ENCODE measurements at regions not wholly inside any gene's neighbourhood (a gene's known extent, or its start where the extent isn't known, plus 50 kb on each side); places are given as distances from the start of the nearest gene placed in this dataset.

GRCh38 chr13:65638572-65639168 is 1591.5 kb downstream of the PCDH9 start:
- no peaks in the 10 kb centered on the region for H3K36me3 ChIP-seq

GRCh38 chr13:65633806-65634205 is 1596.3 kb downstream of the PCDH9 start:
- H3K36me3 ChIP-seq = no peaks in the 10 kb centered on the region
- 43 to 93% methylated on average over 1 of the region's 1 CpG for WGBS, 2 donors (ENCODE audit: low coverage in 1 of 2)
- no peak for ATAC-seq
- no peaks in the 10 kb centered on the region for H3K9me3 ChIP-seq
- H3K27ac ChIP-seq = no peak overlapping the region
- no peak for TF ChIP-seq EP300 (IDR thresholded peaks at IDR 0.05)
- no peak for TF ChIP-seq POLR2AphosphoS5 (IDR thresholded peaks at IDR 0.05)
- no peak for TF ChIP-seq CTCF (IDR thresholded peaks at IDR 0.05)
- TF ChIP-seq POLR2A (IDR thresholded peaks at IDR 0.05) = no peak
- H3K4me3 ChIP-seq = no peak overlapping the region
- no peaks in the 10 kb centered on the region for H3K27me3 ChIP-seq
- H3K4me1 ChIP-seq = no peaks in the 10 kb centered on the region

More at GRCh38 chr13:65638572-65639168, 1591.5 kb downstream of the PCDH9 start:
- no peaks in the 10 kb centered on the region for H3K4me1 ChIP-seq
- H3K4me3 ChIP-seq = no peak overlapping the region
- H3K9me3 ChIP-seq = no peaks in the 10 kb centered on the region
- no peak overlapping the region for H3K27ac ChIP-seq
- ATAC-seq = no peak
- WGBS, 2 donors (ENCODE audit: low coverage in 1 of 2) = 20 to 35% methylated on average over 2 of the region's 2 CpGs
- H3K27me3 ChIP-seq = no peaks in the 10 kb centered on the region
- no peak for TF ChIP-seq POLR2AphosphoS5 (IDR thresholded peaks at IDR 0.05)
- TF ChIP-seq CTCF (IDR thresholded peaks at IDR 0.05) = peak; percentile 33 to 52 (median 38)
- no peak for TF ChIP-seq POLR2A (IDR thresholded peaks at IDR 0.05)
- TF ChIP-seq EP300 (IDR thresholded peaks at IDR 0.05) = no peak

GRCh38 chr13:65631078-65631477 is 1599.1 kb downstream of the PCDH9 start:
- no peak overlapping the region for H3K4me3 ChIP-seq
- no peak for TF ChIP-seq POLR2A (IDR thresholded peaks at IDR 0.05)
- no peak for TF ChIP-seq EP300 (IDR thresholded peaks at IDR 0.05)
- TF ChIP-seq CTCF (IDR thresholded peaks at IDR 0.05) = no peak
- no peak for TF ChIP-seq POLR2AphosphoS5 (IDR thresholded peaks at IDR 0.05)
- H3K4me1 ChIP-seq = no peaks in the 10 kb centered on the region
- no peaks in the 10 kb centered on the region for H3K36me3 ChIP-seq
- ATAC-seq = no peak
- no peak overlapping the region for H3K27ac ChIP-seq
- H3K27me3 ChIP-seq = no peaks in the 10 kb centered on the region
- 70 to 85% methylated on average over 2 of the region's 2 CpGs for WGBS, 2 donors (ENCODE audit: low coverage in 1 of 2)
- H3K9me3 ChIP-seq = no peaks in the 10 kb centered on the region

- no peak for ATAC-seq
- Histone ChIP-seq H3K27me3 (no peaks in the 10 kb centered on the region), H3K4me1 (no peaks in the 10 kb centered on the region), H3K4me3 (no peak overlapping the region), H3K9me3 (no peaks in the 10 kb centered on the region), H3K27ac (no peak overlapping the region), H3K36me3 (no peaks in the 10 kb centered on the region)
- WGBS, 2 donors (ENCODE audit: low coverage in 1 of 2) = 71 to 88% methylated on average over 2 of the region's 2 CpGs
- TF ChIP-seq POLR2AphosphoS5 (IDR thresholded peaks at IDR 0.05) = no peak
- TF ChIP-seq CTCF (IDR thresholded peaks at IDR 0.05) = no peak
- TF ChIP-seq POLR2A (IDR thresholded peaks at IDR 0.05) = no peak
- TF ChIP-seq EP300 (IDR thresholded peaks at IDR 0.05) = no peak
These were observed 1600.2 kb downstream of the PCDH9 start for GRCh38 chr13:65629926-65630325.

- no peaks in the 10 kb centered on the region for H3K27me3 ChIP-seq
- H3K4me3 ChIP-seq = no peak overlapping the region
- H3K9me3 ChIP-seq = no peaks in the 10 kb centered on the region
- H3K36me3 ChIP-seq = no peaks in the 10 kb centered on the region
- ATAC-seq = no peak
- H3K4me1 ChIP-seq = no peaks in the 10 kb centered on the region
- TF ChIP-seq CTCF (IDR thresholded peaks at IDR 0.05) (no peak), POLR2A (IDR thresholded peaks at IDR 0.05) (no peak)
- H3K27ac ChIP-seq = no peak overlapping the region
- WGBS, 2 donors (ENCODE audit: low coverage in 1 of 2) = 97 to 100% methylated on average over 3 of the region's 3 CpGs
These were observed 1607.0 kb downstream of the PCDH9 start for GRCh38 chr13:65623148-65623547.

All from gastroesophageal sphincter (tissue), 4 donors.